Testis (tissue), 2 donors: ENCODE measurements at regions not wholly inside any gene's neighbourhood (a gene's known extent, or its start where the extent isn't known, plus 50 kb on each side); places are given as distances from the start of the nearest gene placed in this dataset.

Experiments used
- DNase-seq: peaks from one replicate; pipeline ENCODE4 v3.0.0-alpha.2; 2019
- H3K27ac ChIP-seq, 2 donors: fragments of 200-600 bp; sonication (generic); one replicate each; pipeline ENCODE4 v1.5.1; 2019
- H3K27me3 ChIP-seq: fragments of 200-600 bp; sonication (generic); one replicate; pipeline ENCODE4 v1.5.1; 2019
- H3K36me3 ChIP-seq: fragments of 200-600 bp; sonication (generic); one replicate; pipeline ENCODE4 v1.5.1; 2017; ENCODE audit warnings: low read depth; ENCODE audit errors: missing control alignments
- H3K4me1 ChIP-seq: fragments of 200-600 bp; sonication (generic); one replicate; pipeline ENCODE4 v1.5.1; 2019
- H3K4me3 ChIP-seq, 2 donors: fragments of 200-600 bp; sonication (generic); one replicate each; pipeline ENCODE4 v1.5.1; 2017 to 2019
- H3K9me3 ChIP-seq: fragments of 200-600 bp; sonication (generic); one replicate; pipeline ENCODE4 v1.5.1; 2017
- CTCF ChIP-seq, 3 experiments: fragments of 450-650 bp in 2 of 3; fragments of 200-600 bp in 1 of 3; sonication (generic) in 1 of 3; IDR thresholded peaks; one replicate each; pipeline ENCODE4 v1.5.1; 2016 to 2019; ENCODE audit warnings: antibody characterized with exemption in 3 of 3, mild to moderate bottlenecking in 2 of 3, moderate library complexity in 1 of 3
- POLR2A ChIP-seq: fragments of 450-650 bp; IDR thresholded peaks from one replicate; pipeline ENCODE4 v1.6.1; 2017; ENCODE audit warnings: antibody characterized with exemption, mild to moderate bottlenecking, moderate library complexity
- WGBS, 2 donors: methylation state at CpG; one replicate each; pipeline ENCODE4 v1.1.5; 2018; 5-methylcytosine and 5-hydroxymethylcytosine counted together
- intact Hi-C: fragments of 100-400 bp; cut with DNase I; formaldehyde crosslinking; loops from one replicate; pipeline ENCODE4 v1.15.1; 2023; ENCODE audit warnings: low total_unique reads

- H3K4me3 ChIP-seq, result no peak overlapping the region
- H3K27ac ChIP-seq, result no peak overlapping the region
- H3K36me3 ChIP-seq, result no peaks in the 10 kb centered on the region
- TF ChIP-seq CTCF (IDR thresholded peaks at IDR 0.05), result no peak
- no peak for TF ChIP-seq POLR2A
- no peaks in the 10 kb centered on the region for H3K9me3 ChIP-seq
- intact Hi-C loops, result no loop called here
- H3K27me3 ChIP-seq, result no peaks in the 10 kb centered on the region
- 86 to 91% methylated on average over 8 of the region's 8 CpGs for WGBS, 2 donors
- peaks cover 3% of the 10 kb centered on the region for H3K4me1 ChIP-seq
- no peak for DNase-seq
Measured at GRCh38 chr10:128875030-128875744, 591.9 kb upstream of the MGMT start.

GRCh38 chr10:128875956-128876736 is 590.9 kb upstream of the MGMT start:
- no peaks in the 10 kb centered on the region for H3K36me3 ChIP-seq
- DNase-seq, result peak; percentile 4
- no peaks in the 10 kb centered on the region for H3K27me3 ChIP-seq
- TF ChIP-seq CTCF (IDR thresholded peaks at IDR 0.05) (no peak), POLR2A (no peak)
- no peaks in the 10 kb centered on the region for H3K9me3 ChIP-seq
- 89 to 90% methylated on average over 7 of the region's 7 CpGs for WGBS, 2 donors
- intact Hi-C loops, result no loop called here
- H3K4me3 ChIP-seq, result no peak overlapping the region
- H3K27ac ChIP-seq, result no peak overlapping the region
- H3K4me1 ChIP-seq, result peaks cover 3% of the 10 kb centered on the region

- intact Hi-C loops, result no loop called here
- DNase-seq, result no peak
- WGBS, 2 donors, result 85 to 88% methylated on average over 10 of the region's 10 CpGs
- Histone ChIP-seq H3K27ac (no peak overlapping the region), H3K4me1 (peaks cover 3% of the 10 kb centered on the region), H3K36me3 (no peaks in the 10 kb centered on the region), H3K9me3 (no peaks in the 10 kb centered on the region), H3K27me3 (no peaks in the 10 kb centered on the region), H3K4me3 (no peak overlapping the region)
- TF ChIP-seq CTCF (IDR thresholded peaks at IDR 0.05), result no peak
- no peak for TF ChIP-seq POLR2A
Measured at GRCh38 chr10:128877141-128877540, 589.9 kb upstream of the MGMT start.

- Histone ChIP-seq H3K9me3 (no peaks in the 10 kb centered on the region), H3K27me3 (no peaks in the 10 kb centered on the region), H3K4me3 (no peak overlapping the region), H3K27ac (no peak overlapping the region), H3K36me3 (no peaks in the 10 kb centered on the region), H3K4me1 (peaks cover 3% of the 10 kb centered on the region)
- DNase-seq, result no peak
- TF ChIP-seq CTCF (IDR thresholded peaks at IDR 0.05) (no peak), POLR2A (no peak)
- WGBS, 2 donors, result 89 to 95% methylated on average over 7 of the region's 7 CpGs
- intact Hi-C loops, result no loop called here
Measured at GRCh38 chr10:128877936-128878335, 589.1 kb upstream of the MGMT start.
